OCI-LY1 (cell line): ENCODE measurements at regions not wholly inside any gene's neighbourhood (a gene's known extent, or its start where the extent isn't known, plus 50 kb on each side); places are given as distances from the start of the nearest gene placed in this dataset.

Experiments used
- CTCF ChIP-seq: fragments of 200-600 bp; sonication (generic), shearing (Covaris generic); IDR thresholded peaks from 2 replicates; pipeline ENCODE4 v1.5.1; 2017; ENCODE audit warnings: mild to moderate bottlenecking, antibody characterized with exemption, low read length, moderate library complexity, mixed read lengths
- EZH2 ChIP-seq: fragments of 200-600 bp; sonication (generic), shearing (Covaris generic); IDR thresholded peaks from 2 replicates; pipeline ENCODE4 v1.8.0; 2017; ENCODE audit warnings: borderline replicate concordance, mixed run types, mild to moderate bottlenecking, antibody characterized with exemption, low read length, moderate library complexity, mixed read lengths

- TF ChIP-seq CTCF: no peak
- TF ChIP-seq EZH2: no peak
Observed at GRCh38 chr2:15832849-15833680, 107.3 kb upstream of the MYCN start.
